ENCODE measurements at regions not wholly inside any gene's neighbourhood (a gene's known extent, or its start where the extent isn't known, plus 50 kb on each side); places are given as distances from the start of the nearest gene placed in this dataset.
A peak's percentile ranks its signal among the peaks of the same experiment; 100 is the strongest.
"Not testable (repeated sequence)": the region's sequence is repeated elsewhere in the genome, so short reads cannot be mapped to it uniquely, and the experiment has no call there.

DNA sequence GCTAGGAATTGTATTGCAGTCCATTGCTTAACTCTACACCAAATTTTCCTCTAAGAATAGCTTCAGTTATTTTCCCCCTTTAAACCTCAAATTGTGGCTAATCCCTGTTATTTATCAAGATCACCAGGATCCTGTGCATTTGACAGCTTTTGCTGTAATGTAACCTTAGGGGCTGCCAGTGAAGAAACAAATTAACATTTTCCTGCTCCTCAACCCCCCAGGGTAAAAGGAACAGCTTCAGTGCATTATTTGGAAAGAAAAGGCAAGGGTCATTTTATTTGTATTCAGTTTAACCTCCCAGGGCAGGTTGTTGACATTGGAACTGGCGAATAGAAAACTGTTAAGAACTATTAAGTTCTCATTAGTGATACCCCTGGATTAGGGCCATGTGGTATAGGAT, 57.0 kb downstream of the PCDH20 start:
- DNase-seq, result no peak

DNA sequence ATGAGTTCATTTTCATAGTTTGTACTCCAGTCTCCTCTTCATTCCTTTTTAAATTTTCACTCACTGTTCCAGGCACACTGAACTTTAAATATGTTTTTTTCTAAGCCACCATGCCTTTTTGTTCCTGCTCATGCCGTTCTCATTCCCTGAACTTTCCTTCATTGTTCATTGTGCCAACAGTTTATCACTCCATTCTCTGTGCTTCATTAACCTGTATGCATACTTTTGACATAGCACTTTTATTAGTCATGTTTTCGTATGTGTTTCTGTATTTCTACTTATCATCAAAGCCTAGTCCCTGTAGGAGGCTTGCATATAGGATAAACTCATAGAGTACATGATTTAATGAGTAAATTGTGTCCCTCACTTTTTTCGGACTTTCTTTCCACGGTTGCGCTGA, 65.3 kb downstream of the PCDH20 start:
- no peak for DNase-seq

DNA sequence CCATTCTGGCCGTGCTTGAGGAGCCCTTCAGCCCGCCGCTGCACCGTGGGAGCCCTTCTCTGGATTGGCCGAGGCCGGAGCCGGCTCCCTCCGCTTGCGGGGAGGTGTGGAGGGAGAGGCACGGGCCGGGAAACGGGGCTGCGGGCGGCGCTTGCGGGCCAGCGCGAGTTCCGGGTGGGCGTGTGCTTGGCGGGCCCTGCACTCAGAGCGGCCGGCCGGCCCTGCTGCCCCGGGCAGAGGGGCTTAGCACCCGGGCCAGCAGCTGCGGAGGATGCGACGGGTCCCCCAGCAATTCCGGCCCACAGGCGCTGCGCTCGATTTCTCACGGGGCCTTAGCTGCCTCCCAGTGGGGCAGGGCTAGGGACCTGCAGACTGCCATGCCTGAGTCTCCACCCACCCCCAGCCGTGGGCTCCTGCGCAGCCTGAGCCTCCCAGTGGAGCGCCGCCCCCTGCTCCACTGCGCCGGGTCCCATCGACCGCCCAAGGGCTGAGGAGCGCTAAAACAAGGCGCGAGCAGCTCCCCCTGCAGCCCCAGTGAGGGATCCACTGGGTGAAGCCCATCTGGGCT, 76.5 kb downstream of the PCDH20 start:
- no peak for DNase-seq

DNA sequence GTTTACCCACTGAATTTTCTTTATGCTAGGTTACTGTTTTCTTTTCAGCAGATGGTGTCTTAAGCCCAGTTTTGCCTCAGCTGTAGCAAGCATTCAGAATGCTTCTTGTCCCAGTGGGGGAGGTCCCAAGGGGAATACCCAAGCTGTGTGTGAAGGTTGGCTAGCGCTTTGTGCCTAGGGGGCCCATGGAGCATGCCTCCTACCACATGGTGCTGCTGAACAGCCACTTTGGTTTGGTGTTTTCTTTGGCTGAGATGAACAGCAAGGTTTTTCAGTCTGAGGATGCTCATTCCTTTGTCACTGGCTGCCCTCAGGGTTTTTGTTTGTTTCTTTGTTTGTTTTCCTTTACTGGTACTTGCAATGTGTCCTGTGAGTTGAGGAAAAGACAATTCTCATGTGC, 99.0 kb downstream of the PCDH20 start:
- DNase-seq, result peak; percentile 9

DNA sequence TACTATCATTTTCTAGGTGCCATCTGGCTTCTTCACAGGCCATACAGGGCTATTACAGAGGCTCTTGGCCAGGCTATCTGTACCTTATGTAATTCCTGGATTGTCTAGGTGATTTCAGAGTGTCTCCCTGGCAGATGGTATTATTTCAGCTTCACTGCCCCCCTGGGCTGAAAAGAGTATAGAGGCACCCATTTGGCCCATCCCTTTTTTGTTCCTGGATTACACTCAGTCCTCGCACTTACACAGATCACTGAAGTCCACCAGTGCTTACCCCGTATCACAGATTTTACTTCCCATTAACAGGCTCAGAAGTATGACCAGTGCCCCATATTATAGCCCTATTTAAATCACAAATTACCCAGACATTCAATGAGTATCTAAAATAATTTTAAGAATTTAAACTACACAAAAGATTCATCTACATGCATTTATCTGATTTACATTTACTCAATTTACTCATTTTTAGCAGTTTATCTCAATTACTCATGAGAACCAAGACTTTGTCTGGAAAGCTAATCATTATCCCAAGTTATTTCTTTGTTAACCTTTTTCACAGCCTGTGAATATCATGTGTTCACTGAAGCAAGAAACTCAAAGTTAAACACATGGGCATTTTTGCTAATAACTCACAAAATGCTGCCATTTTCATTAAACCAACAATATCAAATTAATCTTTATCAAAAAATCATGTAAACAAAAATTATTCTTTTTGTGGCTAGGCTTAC, 121.0 kb downstream of the PCDH20 start:
- DNase-seq, result no peak

DNA sequence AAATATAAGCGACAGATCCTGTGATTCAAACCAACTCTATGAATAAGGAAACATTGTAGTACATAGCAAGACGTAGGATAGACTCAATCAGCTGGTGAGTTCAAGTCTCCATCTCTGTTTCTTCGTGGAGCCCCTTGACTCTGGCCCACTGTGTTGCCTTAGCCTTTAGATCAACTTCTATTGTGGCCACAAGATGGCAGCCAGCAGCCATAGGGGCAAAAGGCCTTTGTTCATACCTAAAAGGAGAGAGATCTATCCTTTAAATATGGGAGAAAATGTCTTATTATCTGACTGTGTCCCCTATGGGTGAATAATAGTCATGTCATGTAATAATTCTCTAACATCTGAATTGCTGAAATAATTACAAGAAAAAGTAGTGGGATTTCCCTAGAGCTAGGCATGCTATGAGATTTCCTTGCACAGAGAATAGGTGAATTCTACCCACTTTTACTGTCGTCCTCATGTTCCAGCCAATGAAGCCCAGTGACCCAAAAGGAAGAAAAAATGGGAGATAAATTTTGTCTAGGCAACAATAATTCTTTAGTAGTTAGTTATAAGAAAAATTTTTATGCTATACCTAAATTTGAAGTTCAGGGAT, 129.4 kb downstream of the PCDH20 start:
- DNase-seq, result peak; percentile 20

DNA sequence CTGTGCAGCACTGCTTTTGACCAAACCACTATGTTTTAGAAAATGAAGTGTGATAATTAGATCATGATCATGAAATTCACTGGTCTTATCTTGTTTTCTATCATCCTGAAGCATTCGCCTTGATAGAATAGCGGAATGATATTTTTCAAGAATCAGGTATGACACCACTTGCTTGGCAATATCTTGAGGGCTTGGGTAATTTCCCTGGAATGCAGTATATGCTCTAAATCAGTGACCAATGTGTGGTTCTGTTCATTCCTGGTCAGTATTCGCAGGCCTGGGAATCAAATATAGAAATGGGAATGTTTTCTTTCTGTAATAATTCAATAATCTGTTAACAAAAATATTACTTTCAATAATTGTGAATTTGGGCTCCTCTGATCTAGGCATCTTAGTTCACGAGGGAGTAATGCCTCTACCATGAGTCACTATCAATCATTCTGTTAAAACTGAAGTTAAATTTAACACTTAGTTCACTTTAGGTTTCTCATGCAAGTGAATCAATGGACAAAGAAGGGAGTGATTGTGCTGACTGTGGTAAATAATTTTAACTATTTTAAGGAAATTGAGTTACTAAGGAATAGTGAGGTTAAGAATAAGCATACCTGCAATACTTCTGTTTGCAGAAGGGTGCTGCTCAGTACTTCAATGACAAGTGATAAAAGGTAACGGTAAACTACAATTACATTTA, 137.9 kb downstream of the PCDH20 start:
- DNase-seq, result no peak

DNA sequence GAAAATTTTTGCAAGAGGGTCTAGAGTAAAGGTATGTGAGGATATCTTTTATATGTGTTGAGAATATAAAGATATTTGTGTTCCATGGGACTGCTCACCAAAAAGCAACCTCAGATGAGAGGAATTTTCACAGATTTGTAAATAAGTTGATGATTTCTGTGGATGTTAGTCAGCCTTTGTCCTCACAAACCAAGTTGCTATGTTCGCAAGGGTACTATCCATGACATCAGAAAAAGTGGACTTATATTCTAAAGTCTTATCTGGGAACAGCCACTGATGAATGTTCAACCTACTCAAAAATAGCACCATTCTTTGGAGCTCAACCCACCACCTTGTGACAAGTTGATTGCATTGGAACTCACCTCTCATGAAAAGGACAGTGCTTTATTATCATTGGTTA, 138.6 kb downstream of the PCDH20 start:
- DNase-seq, result no peak

DNA sequence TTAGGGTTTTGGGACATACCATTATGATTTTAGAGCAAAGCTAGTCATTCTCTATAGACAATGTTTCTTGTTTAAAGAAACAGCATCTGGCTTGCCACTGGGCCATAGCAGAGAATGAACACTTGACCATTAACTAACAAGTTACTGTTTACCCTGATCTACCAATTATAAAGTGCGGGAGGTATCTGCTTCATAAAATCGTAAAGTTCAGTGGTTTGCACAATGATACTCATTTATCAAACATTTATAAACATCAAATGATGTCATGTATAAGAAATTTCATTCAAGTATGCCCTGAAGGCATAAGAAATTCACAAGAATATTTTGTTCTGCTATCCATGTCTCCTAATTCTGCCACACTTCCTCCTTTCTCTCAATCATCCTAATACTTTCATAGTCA, 139.2 kb downstream of the PCDH20 start:
- DNase-seq, result no peak

DNA sequence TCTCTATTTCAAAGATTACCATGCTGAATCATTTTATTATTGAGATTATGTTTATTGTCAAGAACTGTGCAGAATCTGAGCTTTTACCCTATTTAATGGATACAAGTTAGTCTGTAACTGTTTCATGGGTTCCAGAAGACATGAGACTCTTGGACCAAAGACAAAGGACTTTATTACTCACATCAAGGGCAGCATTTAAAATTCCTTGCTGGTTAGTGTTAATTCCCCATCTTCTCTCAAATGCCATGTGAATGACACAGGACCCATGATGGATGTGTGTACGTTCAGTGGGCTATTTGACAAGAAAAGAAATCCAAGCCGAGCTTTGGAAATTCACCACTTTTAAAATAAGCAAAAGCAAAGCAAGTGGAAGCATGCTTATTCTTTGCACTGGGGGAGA, 139.9 kb downstream of the PCDH20 start:
- DNase-seq, result no peak

DNA sequence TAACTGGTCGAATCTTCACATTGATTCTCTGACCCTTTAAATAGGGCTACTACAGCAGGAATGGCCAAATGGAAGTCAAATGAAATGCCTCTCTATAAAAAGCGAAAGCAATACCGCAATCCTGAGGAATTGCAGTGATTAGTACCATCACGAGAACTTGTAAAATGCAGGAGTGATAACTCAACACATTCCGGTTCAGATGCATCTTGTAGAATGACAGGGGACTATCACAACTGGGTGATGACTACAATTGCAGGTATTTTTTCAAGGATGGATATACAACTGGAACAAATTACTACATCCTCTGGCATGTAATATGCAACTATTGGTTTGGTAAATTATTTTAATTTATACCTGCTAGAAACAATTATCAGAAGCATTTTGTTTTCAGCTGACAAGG, 140.4 kb downstream of the PCDH20 start:
- no peak for DNase-seq

DNA sequence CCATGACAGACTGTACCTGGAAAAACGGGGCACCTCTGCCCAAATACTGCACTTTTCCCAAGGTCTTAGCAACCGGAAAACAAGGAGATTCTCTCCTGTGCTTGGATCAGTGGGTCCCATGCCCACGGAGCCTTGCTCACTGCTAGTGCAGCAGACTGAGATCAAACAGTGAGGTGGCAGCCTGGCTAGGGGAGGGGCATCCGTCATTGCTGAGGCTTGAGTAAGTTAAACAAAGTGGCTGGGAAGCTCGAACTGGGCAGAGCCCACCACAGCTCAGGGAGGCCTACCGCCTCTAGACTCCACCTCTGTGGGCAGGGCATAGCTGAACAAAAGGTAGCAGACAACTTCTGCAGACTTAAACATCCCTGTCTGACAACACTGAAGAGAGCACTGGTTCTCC, 148.8 kb downstream of the PCDH20 start:
- not testable (repeated sequence) for DNase-seq

DNA sequence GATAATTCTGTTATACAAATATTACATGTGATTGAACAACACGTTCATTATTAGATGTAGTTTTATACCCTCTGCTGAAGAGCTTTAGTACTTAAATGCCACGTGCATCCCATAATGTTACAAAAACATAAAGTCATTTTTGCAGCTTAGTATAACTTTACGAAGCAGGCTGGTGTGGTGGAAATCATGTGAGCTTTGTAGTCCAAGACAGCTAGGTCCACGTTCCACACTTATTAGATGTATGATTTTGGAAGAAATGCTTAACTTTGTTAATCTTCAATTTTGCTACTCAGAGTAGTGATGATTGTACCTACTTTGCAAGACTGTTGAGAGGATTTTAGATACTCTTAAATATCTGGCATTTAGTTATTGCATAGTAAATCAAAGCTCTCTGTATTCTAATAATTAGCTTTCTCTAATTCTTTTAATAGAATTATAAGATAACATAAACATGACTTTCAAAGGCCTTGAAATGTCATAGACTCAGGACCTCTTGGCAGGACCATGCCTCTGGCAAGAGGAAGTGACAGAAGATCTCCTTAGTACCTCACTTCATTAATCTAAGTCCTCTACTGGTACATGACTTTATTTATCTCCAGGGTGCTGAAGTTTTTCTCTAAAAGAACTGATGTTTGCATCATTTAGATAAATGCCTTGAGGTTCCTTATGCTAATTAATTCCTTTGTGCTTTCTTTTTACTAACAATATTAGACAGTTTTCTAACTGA, 153.7 kb downstream of the PCDH20 start:
- no peak for DNase-seq

DNA sequence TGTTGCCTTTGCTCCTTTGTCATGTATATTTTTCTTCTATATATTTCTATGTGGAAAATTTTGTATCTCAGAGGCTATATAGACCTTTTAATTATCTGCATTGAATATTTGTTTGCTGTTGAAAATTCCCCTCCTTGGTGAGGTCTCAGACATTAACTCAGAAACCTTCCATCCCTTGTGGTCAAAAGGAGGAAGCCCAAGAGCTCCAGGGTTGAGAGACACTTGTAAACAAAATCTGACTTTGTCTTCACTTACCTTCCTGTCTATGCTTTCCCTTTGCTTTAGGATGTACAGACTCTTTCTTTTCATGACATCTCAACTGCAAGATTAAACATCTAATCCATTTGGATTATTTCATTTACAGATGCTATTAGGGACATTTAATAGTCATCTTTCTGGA, 157.5 kb downstream of the PCDH20 start:
- no peak for DNase-seq

DNA sequence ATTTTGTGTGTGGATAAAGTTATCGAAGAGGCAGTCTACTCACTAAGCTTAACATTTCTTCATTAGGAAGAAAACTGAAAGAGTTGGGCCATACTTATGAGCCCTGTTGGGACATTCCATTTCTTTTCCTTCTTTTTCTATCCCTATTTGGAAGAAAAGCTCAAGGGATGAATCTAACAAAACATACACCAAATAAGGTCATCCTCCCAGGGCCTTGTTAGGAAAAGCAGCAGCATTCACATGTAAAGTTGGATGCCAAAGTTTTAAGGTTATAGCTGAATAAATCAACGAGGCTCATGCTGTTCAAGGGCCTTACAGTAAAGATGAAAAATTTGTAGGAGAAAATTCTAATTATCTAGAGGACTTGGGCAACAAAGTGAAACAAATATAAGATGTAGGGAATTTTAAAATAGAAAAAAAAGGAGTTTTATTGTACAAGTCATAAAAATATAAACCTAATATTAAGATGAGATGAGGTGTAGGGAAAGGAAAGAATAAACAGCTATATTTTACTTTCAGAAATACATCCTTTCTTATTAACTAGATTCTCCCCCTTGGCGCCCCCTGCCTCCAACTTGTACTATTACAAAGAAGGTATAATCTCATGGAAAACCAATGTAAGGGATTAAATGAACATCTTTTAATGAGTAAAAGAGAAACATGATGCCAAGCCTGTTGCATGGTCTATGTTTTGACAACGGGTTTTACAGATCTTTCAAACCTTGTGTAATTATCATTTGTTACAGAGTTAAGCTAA, 160.4 kb downstream of the PCDH20 start:
- no peak for DNase-seq

DNA sequence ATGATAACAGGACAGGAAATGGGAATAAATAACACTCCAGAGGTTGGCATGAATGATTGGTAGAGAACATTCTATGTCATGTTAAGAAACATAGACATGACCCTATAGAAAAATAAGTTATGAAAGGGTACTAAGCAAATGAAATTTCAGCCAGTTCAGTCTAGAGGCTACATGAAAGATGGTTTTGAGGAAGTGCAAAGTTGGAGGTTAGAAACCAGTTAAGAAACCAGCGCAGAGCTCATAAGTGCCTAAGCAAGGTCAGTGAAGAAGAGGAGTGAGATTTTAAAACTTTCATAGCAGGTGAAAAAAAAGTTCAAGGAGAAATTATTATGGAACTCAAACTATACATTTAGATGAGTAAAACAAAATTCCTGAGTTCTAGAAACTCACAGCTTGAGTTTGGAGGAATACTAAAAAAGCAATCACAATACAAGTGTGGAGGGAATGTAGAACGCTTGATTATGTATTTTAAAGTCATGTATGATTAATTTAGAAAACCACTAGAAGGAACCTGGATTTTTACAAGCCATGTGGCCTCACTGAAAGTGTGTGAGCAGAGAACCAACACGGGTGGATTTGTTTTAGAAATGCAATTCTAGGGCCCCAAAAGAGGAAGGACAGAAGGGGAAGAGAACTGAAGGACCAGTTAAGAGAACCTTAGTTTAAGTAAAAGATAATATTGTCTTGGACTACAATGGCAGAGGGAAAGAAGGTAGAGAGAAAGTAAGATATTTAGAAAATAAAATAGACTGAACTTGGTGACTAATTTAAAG, 162.4 kb downstream of the PCDH20 start:
- DNase-seq, result no peak

DNA sequence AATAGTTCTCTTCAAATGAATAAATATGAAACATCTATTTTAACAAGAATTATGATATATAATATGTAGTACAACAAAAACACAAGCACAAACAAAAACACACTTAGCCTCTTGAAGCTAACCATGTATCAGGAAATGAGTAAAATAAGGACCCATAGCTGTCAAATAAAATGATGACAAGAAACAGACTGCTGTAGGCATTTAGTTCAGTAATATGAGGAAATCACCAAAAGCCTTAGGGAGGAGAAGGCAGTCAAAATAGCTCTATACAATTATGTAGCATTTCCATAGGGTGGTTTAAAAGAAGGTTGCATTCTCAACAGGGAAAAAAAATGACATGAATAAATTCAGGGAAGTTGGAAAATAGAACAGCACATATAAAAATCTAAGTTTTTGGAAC, 163.4 kb downstream of the PCDH20 start:
- DNase-seq, result no peak

DNA sequence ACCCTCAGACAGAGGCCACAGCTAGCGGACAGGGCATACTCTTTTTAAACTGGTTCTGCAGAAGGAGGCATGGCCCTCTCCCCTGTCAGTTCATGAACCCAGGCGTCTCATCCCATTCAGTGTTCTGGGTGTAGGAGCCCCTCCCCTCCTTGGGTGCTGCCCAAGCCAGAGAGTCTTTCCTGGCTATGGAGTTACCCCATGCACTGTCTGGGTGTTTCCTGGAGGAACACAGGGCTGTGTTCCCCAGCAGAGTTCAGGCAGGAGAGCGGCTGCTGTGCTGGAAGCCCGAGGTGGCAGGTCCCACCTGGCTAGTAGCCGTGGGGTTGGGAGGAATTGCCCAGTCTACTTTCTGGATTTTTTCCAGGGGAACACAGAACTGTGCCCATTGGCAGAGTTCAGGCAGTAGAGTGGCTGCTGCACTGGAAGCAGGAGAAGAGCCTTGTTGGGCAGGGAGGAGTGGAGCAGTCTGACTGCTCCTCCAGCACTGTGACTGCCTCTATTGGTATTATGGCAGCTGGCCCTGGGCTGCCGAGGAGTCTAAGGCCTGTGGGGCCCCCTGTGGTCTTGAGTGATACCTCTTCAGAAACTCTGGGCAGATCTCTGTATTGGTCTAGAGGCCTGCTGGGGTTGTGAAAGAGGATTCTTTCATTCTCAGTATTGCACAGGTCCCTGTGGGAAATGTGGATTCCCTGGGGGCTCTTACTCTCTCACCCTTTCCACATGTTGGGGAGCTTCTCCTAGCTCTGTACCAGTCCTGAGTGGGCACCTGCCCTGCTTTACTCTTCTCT, 168.3 kb downstream of the PCDH20 start:
- DNase-seq, result peak; percentile 34

DNA sequence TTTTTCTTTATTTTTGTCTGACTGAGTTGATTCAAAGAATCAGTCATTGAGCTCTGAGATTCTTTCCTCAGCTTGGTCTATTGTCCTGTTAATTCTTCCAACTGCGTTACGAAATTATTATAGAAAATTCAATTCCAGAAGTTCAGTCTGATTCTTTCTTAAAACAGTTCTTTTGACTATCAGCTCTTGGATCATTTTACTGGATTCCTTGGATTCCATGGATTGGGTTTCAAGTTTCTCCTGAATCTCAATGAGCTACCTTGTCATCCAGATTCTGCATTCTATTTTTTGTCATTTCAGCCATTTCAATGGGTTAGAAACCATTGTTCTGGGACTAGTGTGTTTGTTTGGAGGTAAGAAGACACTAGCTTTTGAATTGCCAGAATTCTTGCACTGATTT, 169.3 kb downstream of the PCDH20 start:
- DNase-seq, result no peak

DNA sequence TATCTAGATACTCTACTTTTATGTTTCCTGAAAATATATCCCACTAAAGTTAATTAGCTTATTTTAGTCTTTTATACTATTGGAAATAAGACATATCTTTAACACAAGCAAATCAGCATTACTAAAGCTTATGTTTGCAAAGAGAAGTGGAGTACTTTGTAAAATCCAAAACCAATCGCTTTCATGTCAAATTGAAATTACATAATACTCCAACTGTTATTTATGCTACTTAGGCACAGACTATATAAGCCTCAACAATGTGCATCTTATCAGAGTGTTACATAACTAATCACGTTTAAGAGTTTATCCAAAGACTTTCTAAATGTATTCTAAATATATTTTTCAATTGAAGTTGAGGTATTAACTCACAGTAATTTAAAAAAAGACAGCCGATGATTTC, 200.0 kb downstream of the PCDH20 start:
- DNase-seq, result no peak

DNA sequence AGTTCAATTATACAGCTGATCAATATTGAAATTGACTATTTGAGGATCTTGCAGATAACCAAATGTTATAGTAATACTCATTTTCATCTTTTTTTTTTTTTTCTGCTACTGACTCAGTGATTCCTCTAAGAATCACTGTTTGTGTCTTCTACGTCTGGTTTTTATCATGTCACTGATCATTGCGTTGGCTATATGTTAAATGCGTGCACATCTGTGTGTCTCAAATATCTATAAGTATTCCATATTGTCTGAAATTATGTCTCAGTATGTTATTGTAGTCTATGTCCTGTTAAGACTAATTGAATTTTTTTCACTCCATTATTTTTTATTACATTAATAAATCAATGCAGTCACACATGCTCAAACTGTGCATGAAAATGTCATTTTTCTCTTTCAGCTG, 200.5 kb downstream of the PCDH20 start:
- no peak for DNase-seq
